ENCODE measurements at regions not wholly inside any gene's neighbourhood (a gene's known extent, or its start where the extent isn't known, plus 50 kb on each side); places are given as distances from the start of the nearest gene placed in this dataset.

GRCh38 chr2:133952420-133952819 is 301.5 kb upstream of the MGAT5 start:
- no peak for DNase-seq

GRCh38 chr2:133952896-133953295 is 301.0 kb upstream of the MGAT5 start:
- DNase-seq = no peak

GRCh38 chr2:133953524-133953923 is 300.3 kb upstream of the MGAT5 start:
- DNase-seq = no peak

GRCh38 chr2:133954636-133955035 is 299.2 kb upstream of the MGAT5 start:
- DNase-seq = no peak

GRCh38 chr2:133955169-133955568 is 298.7 kb upstream of the MGAT5 start:
- no peak for DNase-seq

- no peak for DNase-seq
Observed at GRCh38 chr2:133956434-133956935, 297.4 kb upstream of the MGAT5 start.

- no peak for DNase-seq
Observed at GRCh38 chr2:133957724-133958480, 296.0 kb upstream of the MGAT5 start.

- DNase-seq = no peak
Observed at GRCh38 chr2:133959066-133959465, 294.8 kb upstream of the MGAT5 start.

GRCh38 chr2:133966720-133967304 is 287.1 kb upstream of the MGAT5 start:
- no peak for DNase-seq

GRCh38 chr2:133967326-133967725 is 286.5 kb upstream of the MGAT5 start:
- no peak for DNase-seq

- no peak for DNase-seq
Observed at GRCh38 chr2:133968446-133968845, 285.4 kb upstream of the MGAT5 start.

GRCh38 chr2:133970641-133971040 is 283.2 kb upstream of the MGAT5 start:
- no peak for DNase-seq

- no peak for DNase-seq
Observed at GRCh38 chr2:133972297-133972696, 281.6 kb upstream of the MGAT5 start.

GRCh38 chr2:133972786-133973185 is 281.1 kb upstream of the MGAT5 start:
- DNase-seq = no peak

GRCh38 chr2:133974353-133974752 is 279.5 kb upstream of the MGAT5 start:
- no peak for DNase-seq

- DNase-seq = no peak
Observed at GRCh38 chr2:133975135-133975534, 278.7 kb upstream of the MGAT5 start.

GRCh38 chr2:133975676-133976428 is 278.0 kb upstream of the MGAT5 start:
- no peak for DNase-seq

- no peak for DNase-seq
Observed at GRCh38 chr2:133976659-133977058, 277.2 kb upstream of the MGAT5 start.

GRCh38 chr2:133977405-133977804 is 276.5 kb upstream of the MGAT5 start:
- DNase-seq = no peak

GRCh38 chr2:133982256-133982655 is 271.6 kb upstream of the MGAT5 start:
- DNase-seq = no peak

- no peak for DNase-seq
Observed at GRCh38 chr2:133985563-133985962, 268.3 kb upstream of the MGAT5 start.

- no peak for DNase-seq
Observed at GRCh38 chr2:133986081-133986837, 267.6 kb upstream of the MGAT5 start.
